ENCODE measurements at regions not wholly inside any gene's neighbourhood (a gene's known extent, or its start where the extent isn't known, plus 50 kb on each side); places are given as distances from the start of the nearest gene placed in this dataset.

DNA sequence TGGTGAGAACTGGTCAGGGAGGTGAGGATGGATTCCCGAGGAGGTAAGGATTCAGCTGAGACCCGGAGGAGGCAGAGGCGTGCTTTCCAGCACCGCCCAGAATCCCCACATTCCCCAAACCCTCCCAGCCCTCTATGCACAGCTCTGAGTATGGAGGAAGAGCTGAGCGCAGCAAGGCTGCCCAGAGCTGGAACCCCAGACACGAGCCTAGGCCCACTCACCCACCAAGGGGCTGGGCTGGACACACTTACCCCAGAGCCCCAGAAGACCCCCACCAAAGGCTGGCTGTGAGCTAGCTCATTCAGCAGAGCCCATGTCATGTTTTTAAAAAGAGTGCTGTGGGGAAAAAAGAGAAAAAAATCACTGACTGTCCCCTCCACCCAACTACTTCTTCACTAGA lies 271.5 kb downstream of the XXYLT1 start:
- no peak for TF ChIP-seq CTCF (IDR thresholded peaks at IDR 0.05; ENCODE audit: poor library complexity, severe bottlenecking)
- no peak for TF ChIP-seq MXI1 (conservative IDR thresholded peaks at IDR 0.05; ENCODE audit: poor library complexity, severe bottlenecking)
- no peak for TF ChIP-seq SMC3 (conservative IDR thresholded peaks at IDR 0.05; ENCODE audit: poor library complexity)
- no peak for TF ChIP-seq EZH2 (IDR thresholded peaks at IDR 0.05; ENCODE audit: borderline replicate concordance, insufficient read depth, low read length, poor library complexity, severe bottlenecking)
- Histone ChIP-seq H3K36me3 (ENCODE audit: insufficient read depth, low read length) (no peaks in the 10 kb centered on the region), H3K9me2 (ENCODE audit: insufficient read depth, low read length) (no peaks in the 10 kb centered on the region), H3K79me2 (replicated peaks; ENCODE audit: insufficient read depth, low read length) (no peaks in the 10 kb centered on the region), H3K27me3 (ENCODE audit: insufficient read depth, low read depth, low read length) (no peaks in the 10 kb centered on the region), H4K20me1 (ENCODE audit: insufficient read depth) (no peaks in the 10 kb centered on the region), H3K4me2 (ENCODE audit: low read length) (no peak overlapping the region), H3K4me3 (ENCODE audit: low read length) (no peak overlapping the region), H3K27ac (ENCODE audit: low read length) (no peak overlapping the region), H2AFZ (ENCODE audit: low read depth, low read length) (no peak overlapping the region), H3F3A (ENCODE audit: insufficient read depth, low read length, poor library complexity, severe bottlenecking) (no peaks in the 10 kb centered on the region), H3K9me3 (ENCODE audit: low read length) (no peaks in the 10 kb centered on the region), H3K9ac (ENCODE audit: low read length) (no peak overlapping the region)

DNA sequence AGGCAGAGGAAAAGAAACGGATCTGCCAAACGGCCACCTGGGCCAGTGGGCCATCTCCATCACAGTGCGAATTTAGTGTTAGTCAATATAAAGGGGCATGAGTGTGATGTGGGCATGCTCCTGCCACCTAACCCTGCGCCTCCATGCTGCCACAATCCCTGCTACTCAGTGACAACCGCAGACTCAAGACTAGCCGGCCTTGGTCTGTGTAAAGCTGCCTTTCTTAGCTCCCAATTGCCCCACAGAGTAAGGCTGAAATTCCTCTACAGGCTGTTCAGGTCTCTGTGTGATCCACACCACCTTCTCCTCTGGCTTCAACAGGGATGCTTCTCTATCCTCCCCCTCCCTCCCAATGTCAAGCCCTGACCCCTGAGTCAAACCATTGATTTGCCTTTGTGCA lies 269.7 kb downstream of the XXYLT1 start:
- no peak for TF ChIP-seq EZH2 (IDR thresholded peaks at IDR 0.05; ENCODE audit: borderline replicate concordance, insufficient read depth, low read length, poor library complexity, severe bottlenecking)
- TF ChIP-seq SMC3 (conservative IDR thresholded peaks at IDR 0.05; ENCODE audit: poor library complexity) = no peak
- TF ChIP-seq RAD21 (conservative IDR thresholded peaks at IDR 0.05) = no peak
- TF ChIP-seq CTCF (IDR thresholded peaks at IDR 0.05; ENCODE audit: poor library complexity, severe bottlenecking) = no peak
- no peak for TF ChIP-seq MXI1 (conservative IDR thresholded peaks at IDR 0.05; ENCODE audit: poor library complexity, severe bottlenecking)
- TF ChIP-seq POLR2AphosphoS5 (IDR thresholded peaks at IDR 0.05) = no peak
- no peak for TF ChIP-seq EP300 (conservative IDR thresholded peaks at IDR 0.05; ENCODE audit: poor library complexity, severe bottlenecking)
- TF ChIP-seq TAF1 (IDR thresholded peaks at IDR 0.05; ENCODE audit: low read depth) = no peak
- TF ChIP-seq, protein P1, sequence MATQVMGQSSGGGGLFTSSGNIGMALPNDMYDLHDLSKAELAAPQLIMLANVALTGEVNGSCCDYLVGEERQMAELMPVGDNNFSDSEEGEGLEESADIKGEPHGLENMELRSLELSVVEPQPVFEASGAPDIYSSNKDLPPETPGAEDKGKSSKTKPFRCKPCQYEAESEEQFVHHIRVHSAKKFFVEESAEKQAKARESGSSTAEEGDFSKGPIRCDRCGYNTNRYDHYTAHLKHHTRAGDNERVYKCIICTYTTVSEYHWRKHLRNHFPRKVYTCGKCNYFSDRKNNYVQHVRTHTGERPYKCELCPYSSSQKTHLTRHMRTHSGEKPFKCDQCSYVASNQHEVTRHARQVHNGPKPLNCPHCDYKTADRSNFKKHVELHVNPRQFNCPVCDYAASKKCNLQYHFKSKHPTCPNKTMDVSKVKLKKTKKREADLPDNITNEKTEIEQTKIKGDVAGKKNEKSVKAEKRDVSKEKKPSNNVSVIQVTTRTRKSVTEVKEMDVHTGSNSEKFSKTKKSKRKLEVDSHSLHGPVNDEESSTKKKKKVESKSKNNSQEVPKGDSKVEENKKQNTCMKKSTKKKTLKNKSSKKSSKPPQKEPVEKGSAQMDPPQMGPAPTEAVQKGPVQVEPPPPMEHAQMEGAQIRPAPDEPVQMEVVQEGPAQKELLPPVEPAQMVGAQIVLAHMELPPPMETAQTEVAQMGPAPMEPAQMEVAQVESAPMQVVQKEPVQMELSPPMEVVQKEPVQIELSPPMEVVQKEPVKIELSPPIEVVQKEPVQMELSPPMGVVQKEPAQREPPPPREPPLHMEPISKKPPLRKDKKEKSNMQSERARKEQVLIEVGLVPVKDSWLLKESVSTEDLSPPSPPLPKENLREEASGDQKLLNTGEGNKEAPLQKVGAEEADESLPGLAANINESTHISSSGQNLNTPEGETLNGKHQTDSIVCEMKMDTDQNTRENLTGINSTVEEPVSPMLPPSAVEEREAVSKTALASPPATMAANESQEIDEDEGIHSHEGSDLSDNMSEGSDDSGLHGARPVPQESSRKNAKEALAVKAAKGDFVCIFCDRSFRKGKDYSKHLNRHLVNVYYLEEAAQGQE (IDR thresholded peaks at IDR 0.05; ENCODE audit: borderline replicate concordance) = no peak
- Histone ChIP-seq H3K27me3 (ENCODE audit: insufficient read depth, low read depth, low read length) (no peaks in the 10 kb centered on the region), H3K27ac (ENCODE audit: low read length) (no peak overlapping the region), H3K79me2 (replicated peaks; ENCODE audit: insufficient read depth, low read length) (no peaks in the 10 kb centered on the region), H3K4me2 (ENCODE audit: low read length) (no peak overlapping the region), H3K9me3 (ENCODE audit: low read length) (no peaks in the 10 kb centered on the region), H3F3A (ENCODE audit: insufficient read depth, low read length, poor library complexity, severe bottlenecking) (no peaks in the 10 kb centered on the region), H3K9ac (ENCODE audit: low read length) (no peak overlapping the region), H3K4me3 (ENCODE audit: low read length) (no peak overlapping the region), H2AFZ (ENCODE audit: low read depth, low read length) (no peak overlapping the region), H4K20me1 (ENCODE audit: insufficient read depth) (no peaks in the 10 kb centered on the region), H3K36me3 (ENCODE audit: insufficient read depth, low read length) (no peaks in the 10 kb centered on the region), H3K9me2 (ENCODE audit: insufficient read depth, low read length) (no peaks in the 10 kb centered on the region)
